GM21528 (cell line): ENCODE measurements at regions not wholly inside any gene's neighbourhood (a gene's known extent, or its start where the extent isn't known, plus 50 kb on each side); places are given as distances from the start of the nearest gene placed in this dataset.

ENCODE experiments used
- ATAC-seq: cut with Tn5 transposase; IDR thresholded peaks from one replicate; pipeline ENCODE4 v1.9.1; 2021; ENCODE audit warnings: mild to moderate bottlenecking, moderate library complexity; ENCODE audit not compliant: unreplicated experiment, low FRiP score

DNA sequence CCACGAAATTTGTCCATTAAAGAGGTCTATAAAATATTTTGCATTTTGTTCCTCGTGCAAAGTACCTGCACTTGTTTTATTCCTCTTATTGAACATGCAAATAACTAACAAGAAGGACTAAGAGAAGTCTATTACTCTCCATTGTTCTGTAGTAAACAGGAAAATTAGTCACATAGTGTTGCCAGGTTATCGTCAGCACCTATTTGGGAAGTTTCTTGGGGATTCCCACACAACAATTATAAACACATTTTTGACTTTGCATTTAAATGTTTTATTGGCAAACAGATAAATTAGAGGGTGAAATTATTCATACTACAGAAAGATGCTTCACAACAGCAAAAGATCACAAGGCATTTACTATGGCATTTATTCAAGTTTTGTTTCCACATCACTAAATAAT lies 174.5 kb downstream of the ZC3H11B start:
- ATAC-seq, result no peak

DNA sequence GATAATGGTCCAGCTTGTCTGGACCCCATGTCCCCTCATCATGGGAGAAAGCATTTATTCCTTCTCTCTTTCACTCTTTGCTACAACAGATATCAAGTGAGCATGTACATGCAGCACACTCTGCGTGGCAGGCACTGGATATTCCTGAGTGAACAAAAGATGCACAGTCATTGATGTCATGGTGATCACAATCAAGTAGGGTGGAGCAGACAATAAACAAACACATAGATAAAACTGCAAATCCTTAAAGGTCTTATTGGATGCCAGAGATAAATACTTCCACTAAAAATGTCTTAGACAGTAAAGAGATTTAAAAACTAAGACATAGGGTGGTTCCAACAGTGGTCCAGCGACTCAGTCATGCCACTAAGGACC lies 178.0 kb downstream of the ZC3H11B start:
- ATAC-seq, result no peak

- ATAC-seq, result no peak
Measured at GRCh38 chr1:219434285-219434922, 178.5 kb downstream of the ZC3H11B start.

- no peak for ATAC-seq
Measured at GRCh38 chr1:219433496-219434131, 179.3 kb downstream of the ZC3H11B start.

GRCh38 chr1:219433001-219433400 lies 179.9 kb downstream of the ZC3H11B start:
- ATAC-seq, result no peak

DNA sequence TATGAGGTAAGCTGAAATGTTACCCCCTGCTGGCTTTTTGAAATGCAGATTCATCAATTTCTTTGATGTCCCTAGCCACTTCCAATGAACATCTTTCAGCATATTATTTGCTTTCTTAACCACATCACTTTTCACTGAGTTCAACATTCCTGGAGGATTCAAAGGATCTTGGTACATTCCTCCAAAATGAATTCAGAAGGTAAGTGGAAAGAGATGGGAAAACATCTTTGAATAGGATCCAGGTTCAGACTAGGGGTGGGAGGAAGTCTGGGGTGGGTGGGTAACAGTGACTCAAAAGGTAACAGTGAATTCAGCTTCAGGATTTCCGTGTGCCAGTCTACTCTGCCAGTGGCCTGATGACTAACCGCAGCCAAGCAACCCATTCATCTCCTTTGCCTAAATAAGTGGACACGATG lies 180.7 kb downstream of the ZC3H11B start:
- no peak for ATAC-seq

DNA sequence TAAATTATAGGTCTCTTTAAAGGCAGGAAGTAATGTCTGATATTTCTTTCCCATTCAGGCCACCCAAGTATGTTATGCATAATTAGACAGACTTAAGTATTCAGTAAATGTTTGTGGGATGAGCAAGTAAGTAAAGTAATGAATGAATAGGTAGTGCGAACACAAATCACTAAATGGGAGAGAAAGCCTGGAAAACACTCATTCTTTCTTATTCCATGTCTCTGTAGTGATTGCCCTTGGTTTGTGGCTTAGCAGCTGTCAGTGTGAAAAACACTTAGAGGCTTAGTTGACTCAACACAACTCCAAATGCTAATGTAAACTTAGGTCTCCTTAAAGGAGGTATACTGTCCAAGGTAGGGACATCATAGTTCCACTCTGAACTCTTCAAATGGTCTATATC lies 182.5 kb downstream of the ZC3H11B start:
- no peak for ATAC-seq

DNA sequence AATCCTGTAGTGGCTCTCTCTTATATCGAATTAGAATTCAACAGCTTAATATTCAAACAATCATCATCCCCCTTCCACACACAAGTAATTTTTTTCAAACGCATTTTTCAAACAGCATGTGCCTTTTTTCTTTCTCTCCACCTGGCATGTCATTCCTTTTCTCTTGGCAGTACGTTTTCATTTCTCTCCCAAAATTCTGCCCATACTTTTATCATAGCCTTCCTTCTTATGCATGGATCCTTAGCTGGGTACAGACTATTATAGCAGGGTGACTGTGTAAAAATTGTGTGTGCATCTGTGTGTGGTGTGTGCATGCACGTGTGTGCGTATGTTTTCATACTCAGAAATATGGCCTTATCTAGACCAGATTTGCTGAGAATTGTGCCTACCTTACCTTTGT lies 184.3 kb downstream of the ZC3H11B start:
- no peak for ATAC-seq

DNA sequence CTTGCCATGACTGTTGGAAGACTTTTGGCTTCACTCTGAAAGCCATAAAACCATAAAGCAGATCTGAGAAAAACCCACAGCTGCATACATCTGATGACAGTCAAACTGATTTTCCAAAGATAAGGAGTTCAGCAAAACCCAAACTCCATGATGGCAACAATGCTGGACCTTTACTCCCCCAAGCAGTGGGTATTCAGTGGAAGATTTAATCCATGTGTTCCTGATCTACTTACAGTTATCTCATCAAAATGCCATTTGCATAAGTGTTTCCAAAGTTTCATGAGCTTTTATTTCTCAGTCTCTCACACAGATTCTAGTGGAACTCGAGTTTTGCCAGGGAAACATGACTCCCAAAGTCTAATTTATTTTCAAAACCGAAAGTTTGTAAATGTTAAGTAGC lies 184.9 kb downstream of the ZC3H11B start:
- no peak for ATAC-seq

DNA sequence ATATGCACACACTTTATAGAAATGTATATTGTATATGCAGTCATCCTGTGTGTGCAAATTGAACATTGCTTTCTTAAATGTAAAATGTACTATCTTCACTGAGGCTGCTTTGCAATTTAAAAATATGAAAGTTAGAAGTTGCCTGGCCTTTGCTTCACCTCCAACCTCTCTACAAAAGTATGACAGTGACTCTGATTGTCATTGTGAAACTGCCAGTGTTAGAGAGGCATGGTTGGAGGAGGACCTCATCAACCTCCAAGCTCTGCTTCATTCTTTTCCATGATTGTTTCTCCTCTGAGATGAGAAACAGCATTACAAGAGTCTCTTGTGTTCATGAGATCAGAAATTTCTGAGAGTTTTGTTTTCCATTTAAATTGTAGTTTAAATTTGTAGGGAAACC lies 185.5 kb downstream of the ZC3H11B start:
- ATAC-seq, result no peak

- no peak for ATAC-seq
Measured at GRCh38 chr1:219422811-219423598, 189.9 kb downstream of the ZC3H11B start.

- no peak for ATAC-seq
Measured at GRCh38 chr1:219420913-219421312, 192.0 kb downstream of the ZC3H11B start.

DNA sequence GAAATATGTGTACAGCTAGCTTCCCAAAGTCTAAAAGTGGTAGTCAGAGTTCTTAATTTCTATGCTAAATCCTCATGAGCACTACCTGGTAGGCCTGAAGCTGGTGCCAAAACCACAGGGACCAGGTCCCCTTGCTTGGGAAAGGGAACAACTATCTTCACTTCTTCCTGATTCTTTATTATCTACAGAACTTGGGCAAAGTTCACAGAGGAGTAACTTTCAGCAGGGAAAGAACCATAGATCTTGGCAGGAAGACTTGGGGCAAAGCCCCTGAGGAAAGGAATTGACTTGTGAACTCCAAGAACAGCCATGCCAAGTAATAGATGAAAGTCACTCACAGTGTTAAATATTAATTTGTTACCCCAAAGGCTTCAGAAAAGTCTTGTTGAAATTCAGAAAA lies 193.0 kb downstream of the ZC3H11B start:
- ATAC-seq, result no peak

DNA sequence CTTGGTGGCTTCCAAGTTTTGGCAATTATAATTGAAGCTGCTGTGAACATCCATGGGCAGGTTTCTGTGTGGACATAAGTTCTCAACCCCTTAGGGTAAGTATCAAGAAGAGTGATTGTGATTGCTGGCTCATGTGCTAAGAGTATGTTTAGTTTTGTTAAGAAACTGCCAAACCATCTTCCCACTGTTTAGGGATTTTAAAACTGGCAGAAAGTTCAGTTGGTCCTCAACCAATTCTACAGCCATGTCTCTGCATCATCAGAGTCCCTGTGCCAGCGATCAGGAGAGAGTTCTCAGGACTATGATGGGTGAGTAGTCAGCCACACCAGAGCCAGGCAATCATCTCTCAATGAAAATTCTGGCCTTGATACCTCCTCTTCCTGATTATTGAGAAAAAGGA lies 193.8 kb downstream of the ZC3H11B start:
- ATAC-seq, result no peak

DNA sequence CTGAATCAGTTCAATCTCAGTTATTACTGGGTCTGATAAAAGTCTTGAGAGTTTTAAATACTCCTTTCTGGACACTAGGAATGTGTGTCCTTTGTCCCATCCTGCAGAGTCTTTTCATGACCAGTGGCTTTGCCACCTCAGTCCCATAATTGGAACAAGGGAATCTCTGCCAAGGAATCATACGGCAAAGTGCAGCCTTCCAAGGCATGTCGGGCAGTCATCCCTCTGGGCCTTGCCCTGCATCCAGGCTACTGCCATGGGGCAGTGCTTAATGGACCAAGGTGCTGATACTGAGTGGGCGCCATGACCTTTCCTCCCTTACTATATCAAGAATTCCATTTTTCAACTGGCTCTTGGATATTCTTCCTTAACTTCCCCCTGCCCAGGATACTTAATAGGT lies 195.3 kb downstream of the ZC3H11B start:
- ATAC-seq, result no peak

GRCh38 chr1:219416598-219417238 lies 196.2 kb downstream of the ZC3H11B start:
- ATAC-seq, result peak; percentile 90

GRCh38 chr1:219415915-219416314 lies 197.0 kb downstream of the ZC3H11B start:
- no peak for ATAC-seq

DNA sequence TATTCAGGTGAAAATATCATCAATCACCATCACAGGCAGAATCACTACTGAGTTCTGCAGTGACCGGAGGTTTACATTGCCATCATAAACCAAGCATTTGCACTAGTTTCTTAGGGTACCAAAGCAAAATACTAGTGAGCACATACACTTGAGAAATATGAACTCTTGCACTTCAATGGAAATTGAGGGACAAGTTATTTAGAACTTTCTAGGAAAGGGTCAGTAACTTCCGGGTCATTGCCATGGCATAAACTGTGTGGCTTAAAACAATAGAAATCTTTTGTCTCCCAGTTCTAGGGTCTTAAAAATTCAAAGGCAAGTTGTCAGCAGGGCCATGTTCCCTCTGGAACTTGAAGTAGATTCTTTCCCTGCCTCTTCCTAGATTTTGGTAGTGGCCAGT lies 197.5 kb downstream of the ZC3H11B start:
- ATAC-seq, result no peak

GRCh38 chr1:219414250-219414649 lies 198.7 kb downstream of the ZC3H11B start:
- ATAC-seq, result no peak

DNA sequence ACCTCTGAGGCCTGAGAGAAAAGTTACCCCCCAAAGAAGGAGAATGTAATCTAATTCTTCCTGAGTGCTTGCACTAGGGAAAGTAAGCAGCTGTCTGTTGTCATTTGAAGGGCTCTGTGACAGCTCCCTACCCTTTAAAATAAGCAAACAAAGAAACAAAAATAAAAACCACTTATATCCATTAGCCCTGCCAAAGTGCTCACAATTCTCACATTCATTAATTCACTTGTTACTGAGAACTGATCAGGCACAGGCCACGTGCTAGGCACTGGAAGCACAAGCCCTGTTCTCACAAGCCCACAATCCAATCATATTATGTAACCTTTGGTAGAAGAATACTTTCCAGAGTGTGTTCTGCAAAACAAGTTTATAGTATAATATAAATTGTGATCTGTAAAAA lies 199.4 kb downstream of the ZC3H11B start:
- ATAC-seq, result no peak

- no peak for ATAC-seq
Measured at GRCh38 chr1:219412772-219413171, 200.1 kb downstream of the ZC3H11B start.
